Glutamatergic neuron (in vitro differentiated cells): ENCODE measurements at regions not wholly inside any gene's neighbourhood (a gene's known extent, or its start where the extent isn't known, plus 50 kb on each side); places are given as distances from the start of the nearest gene placed in this dataset.

Source experiments
- DNase-seq: peaks from one replicate; pipeline ENCODE4 v3.0.0; 2022
- H3K27ac Mint-ChIP-seq: one replicate; pipeline ENCODE4 v1.8.0; 2020; ENCODE audit warnings: mild to moderate bottlenecking, mixed read lengths, inconsistent platforms; ENCODE audit not compliant: unreplicated experiment
- H3K27me3 Mint-ChIP-seq: one replicate; pipeline ENCODE4 v1.8.0; 2020; ENCODE audit warnings: mild to moderate bottlenecking, moderate library complexity, mixed read lengths, inconsistent platforms; ENCODE audit not compliant: unreplicated experiment
- H3K36me3 Mint-ChIP-seq: one replicate; pipeline ENCODE4 v1.8.0; 2020; ENCODE audit warnings: mild to moderate bottlenecking, mixed read lengths, inconsistent platforms; ENCODE audit not compliant: unreplicated experiment
- H3K4me1 Mint-ChIP-seq: one replicate; pipeline ENCODE4 v1.8.0; 2020; ENCODE audit warnings: mild to moderate bottlenecking, low read depth, mixed read lengths, inconsistent platforms; ENCODE audit not compliant: unreplicated experiment
- H3K4me3 Mint-ChIP-seq: one replicate; pipeline ENCODE4 v1.8.0; 2020; ENCODE audit warnings: mild to moderate bottlenecking, mixed read lengths, inconsistent platforms; ENCODE audit not compliant: unreplicated experiment
- H3K9me3 Mint-ChIP-seq: one replicate; pipeline ENCODE4 v1.8.0; 2020; ENCODE audit warnings: mild to moderate bottlenecking, moderate library complexity, mixed read lengths, inconsistent platforms; ENCODE audit not compliant: unreplicated experiment
- TF ChIP-seq, protein P1 (sequence below): fragments of 200-600 bp; sonication (generic); IDR thresholded peaks from one replicate; pipeline ENCODE4 v1.5.0; 2021; ENCODE audit not compliant: partially characterized antibody, unreplicated experiment

DNA sequence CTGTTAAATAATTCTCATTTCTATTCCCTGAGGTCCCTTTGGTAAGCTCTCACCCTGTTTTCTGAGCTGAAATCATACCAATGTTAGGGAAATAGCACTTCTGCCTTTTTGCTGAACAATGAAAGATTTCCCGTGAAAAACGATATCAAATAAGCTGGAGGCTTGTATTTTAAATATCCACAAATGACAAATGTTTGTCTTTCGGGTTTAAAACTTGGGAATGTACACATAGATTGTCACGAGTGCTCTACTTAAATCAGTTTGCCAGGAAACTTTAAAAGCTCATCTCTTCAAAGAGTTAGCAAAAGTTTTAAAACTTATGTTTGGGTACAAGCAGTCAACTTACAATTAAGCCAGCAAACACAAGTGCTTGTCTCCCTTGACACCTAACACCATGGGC is 393.5 kb upstream of the MON1B start:
- no peaks in the 10 kb centered on the region for H3K27me3 Mint-ChIP-seq
- H3K4me1 Mint-ChIP-seq = no peaks in the 10 kb centered on the region
- H3K4me3 Mint-ChIP-seq = no peak overlapping the region
- DNase-seq = no peak
- no peaks in the 10 kb centered on the region for H3K36me3 Mint-ChIP-seq
- TF ChIP-seq, protein P1, sequence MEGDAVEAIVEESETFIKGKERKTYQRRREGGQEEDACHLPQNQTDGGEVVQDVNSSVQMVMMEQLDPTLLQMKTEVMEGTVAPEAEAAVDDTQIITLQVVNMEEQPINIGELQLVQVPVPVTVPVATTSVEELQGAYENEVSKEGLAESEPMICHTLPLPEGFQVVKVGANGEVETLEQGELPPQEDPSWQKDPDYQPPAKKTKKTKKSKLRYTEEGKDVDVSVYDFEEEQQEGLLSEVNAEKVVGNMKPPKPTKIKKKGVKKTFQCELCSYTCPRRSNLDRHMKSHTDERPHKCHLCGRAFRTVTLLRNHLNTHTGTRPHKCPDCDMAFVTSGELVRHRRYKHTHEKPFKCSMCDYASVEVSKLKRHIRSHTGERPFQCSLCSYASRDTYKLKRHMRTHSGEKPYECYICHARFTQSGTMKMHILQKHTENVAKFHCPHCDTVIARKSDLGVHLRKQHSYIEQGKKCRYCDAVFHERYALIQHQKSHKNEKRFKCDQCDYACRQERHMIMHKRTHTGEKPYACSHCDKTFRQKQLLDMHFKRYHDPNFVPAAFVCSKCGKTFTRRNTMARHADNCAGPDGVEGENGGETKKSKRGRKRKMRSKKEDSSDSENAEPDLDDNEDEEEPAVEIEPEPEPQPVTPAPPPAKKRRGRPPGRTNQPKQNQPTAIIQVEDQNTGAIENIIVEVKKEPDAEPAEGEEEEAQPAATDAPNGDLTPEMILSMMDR = no peak
- H3K9me3 Mint-ChIP-seq = no peaks in the 10 kb centered on the region
- no peak overlapping the region for H3K27ac Mint-ChIP-seq

DNA sequence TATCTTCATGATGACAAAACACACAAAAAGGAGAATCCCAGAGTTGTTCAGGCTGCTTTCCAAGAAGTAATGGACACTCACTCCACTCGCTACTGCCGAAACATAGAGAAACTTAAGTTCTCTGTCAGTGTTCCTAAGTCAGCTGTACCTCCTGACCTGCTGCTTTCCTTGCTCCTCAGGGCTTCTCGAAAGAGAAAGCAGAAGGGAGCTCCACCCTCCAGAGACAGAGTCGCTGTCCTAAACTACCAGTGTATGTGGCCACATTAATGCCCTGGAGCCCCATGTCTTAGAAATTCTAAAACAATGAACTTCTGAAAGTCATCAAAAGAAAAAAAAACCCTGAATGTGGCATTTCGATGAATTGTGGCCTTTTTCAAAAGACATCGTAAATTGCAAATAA is 390.8 kb upstream of the MON1B start:
- Mint-ChIP-seq H3K36me3 (peaks cover 8% of the 10 kb centered on the region), H3K27me3 (no peaks in the 10 kb centered on the region), H3K27ac (no peak overlapping the region), H3K9me3 (no peaks in the 10 kb centered on the region), H3K4me3 (no peak overlapping the region), H3K4me1 (no peaks in the 10 kb centered on the region)
- DNase-seq = no peak
- TF ChIP-seq, protein P1 = no peak

DNA sequence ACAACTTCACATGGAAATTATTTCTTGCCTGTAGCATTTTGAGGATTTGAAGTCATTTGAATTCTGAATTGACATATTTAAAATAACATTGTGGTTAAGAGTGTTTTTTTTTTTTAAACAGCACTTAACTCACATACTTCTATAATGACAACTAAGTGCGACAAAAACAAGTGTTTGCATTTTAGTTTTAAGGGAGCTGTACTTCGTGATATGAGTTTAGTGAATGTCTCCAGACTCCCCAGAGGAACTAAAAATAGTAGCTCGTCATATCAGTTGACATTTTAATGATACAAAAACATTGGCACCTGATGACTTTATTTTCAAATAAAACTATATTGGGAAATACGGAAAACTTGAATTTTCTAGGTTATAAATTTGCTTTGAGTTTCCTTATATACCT is 389.6 kb upstream of the MON1B start:
- no peak overlapping the region for H3K27ac Mint-ChIP-seq
- TF ChIP-seq, protein P1 = no peak
- no peaks in the 10 kb centered on the region for H3K4me1 Mint-ChIP-seq
- no peak for DNase-seq
- H3K4me3 Mint-ChIP-seq = no peak overlapping the region
- peaks cover 8% of the 10 kb centered on the region for H3K36me3 Mint-ChIP-seq
- no peaks in the 10 kb centered on the region for H3K9me3 Mint-ChIP-seq
- H3K27me3 Mint-ChIP-seq = no peaks in the 10 kb centered on the region

DNA sequence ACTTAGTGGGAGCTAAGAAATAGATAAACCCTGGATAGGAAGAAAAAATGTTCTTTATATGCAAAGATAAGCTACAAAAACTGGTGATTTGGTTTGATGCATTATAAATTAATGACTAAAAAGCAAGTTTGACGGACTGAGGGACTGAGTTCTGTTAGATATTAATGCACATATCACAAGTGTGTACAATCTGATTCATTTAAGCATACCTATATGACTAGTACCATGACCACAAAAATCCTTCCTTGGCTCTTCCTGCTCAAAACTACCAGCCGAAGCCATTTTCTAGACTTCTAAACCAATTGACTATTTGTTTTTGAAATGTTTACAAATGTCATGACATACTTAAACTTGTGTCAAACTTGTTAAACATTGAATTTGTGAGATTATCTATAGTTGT is 374.5 kb upstream of the MON1B start:
- no peak overlapping the region for H3K27ac Mint-ChIP-seq
- no peaks in the 10 kb centered on the region for H3K36me3 Mint-ChIP-seq
- no peaks in the 10 kb centered on the region for H3K9me3 Mint-ChIP-seq
- DNase-seq = no peak
- no peaks in the 10 kb centered on the region for H3K27me3 Mint-ChIP-seq
- no peak overlapping the region for H3K4me3 Mint-ChIP-seq
- TF ChIP-seq, protein P1 = no peak
- peaks cover 5% of the 10 kb centered on the region for H3K4me1 Mint-ChIP-seq

DNA sequence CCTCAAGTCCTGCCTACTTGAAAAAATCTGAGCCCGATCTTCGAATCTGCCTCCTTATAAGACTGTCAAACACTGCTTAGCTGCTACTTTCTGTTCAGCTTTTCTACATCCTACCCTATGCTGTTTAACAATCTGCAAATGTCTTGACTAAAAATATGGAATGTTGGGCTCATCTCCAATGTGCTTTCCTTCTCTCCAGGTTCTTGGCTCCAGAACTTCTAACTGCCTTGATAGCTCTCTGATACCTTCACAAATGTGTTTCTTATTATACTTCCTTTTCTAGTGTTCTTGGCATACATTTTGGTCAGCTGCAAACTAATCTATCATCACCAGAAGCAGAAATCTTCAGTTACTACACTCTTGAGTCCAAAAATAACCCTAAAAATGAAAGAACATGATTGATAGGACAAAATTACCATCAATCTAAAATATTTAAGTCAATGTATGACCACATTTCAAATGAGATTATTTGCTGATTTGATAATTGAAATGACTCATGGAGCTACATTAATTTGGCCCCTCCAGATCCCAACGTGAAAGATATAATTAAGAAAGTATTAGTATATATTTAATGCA is 372.3 kb upstream of the MON1B start:
- TF ChIP-seq, protein P1 = no peak
- no peak for DNase-seq
- no peaks in the 10 kb centered on the region for H3K9me3 Mint-ChIP-seq
- H3K4me1 Mint-ChIP-seq = peaks cover 5% of the 10 kb centered on the region
- H3K27me3 Mint-ChIP-seq = no peaks in the 10 kb centered on the region
- H3K27ac Mint-ChIP-seq = no peak overlapping the region
- H3K36me3 Mint-ChIP-seq = no peaks in the 10 kb centered on the region
- no peak overlapping the region for H3K4me3 Mint-ChIP-seq
